ENCODE measurements at regions not wholly inside any gene's neighbourhood (a gene's known extent, or its start where the extent isn't known, plus 50 kb on each side); places are given as distances from the start of the nearest gene placed in this dataset.

DNA sequence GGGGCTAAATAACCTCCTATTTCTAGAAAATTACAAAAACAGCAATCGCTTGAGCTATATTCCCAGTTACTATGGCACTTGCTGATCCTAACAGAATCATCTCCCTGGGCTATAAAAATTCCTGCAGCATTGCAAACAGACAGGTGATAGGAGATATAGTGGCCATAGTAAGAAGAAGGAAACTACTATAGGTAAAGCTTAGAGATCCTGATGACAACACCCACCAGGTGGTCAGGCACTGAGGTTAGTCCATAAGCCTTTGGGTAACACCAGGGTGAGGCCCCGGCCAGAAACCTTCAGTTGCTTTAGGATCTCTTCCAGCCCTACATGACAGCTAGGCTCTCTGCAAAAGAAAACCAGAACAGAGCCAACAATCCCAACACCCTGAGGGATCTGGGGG, 197.9 kb upstream of the PPP1R2C start:
- TF ChIP-seq, protein P1, sequence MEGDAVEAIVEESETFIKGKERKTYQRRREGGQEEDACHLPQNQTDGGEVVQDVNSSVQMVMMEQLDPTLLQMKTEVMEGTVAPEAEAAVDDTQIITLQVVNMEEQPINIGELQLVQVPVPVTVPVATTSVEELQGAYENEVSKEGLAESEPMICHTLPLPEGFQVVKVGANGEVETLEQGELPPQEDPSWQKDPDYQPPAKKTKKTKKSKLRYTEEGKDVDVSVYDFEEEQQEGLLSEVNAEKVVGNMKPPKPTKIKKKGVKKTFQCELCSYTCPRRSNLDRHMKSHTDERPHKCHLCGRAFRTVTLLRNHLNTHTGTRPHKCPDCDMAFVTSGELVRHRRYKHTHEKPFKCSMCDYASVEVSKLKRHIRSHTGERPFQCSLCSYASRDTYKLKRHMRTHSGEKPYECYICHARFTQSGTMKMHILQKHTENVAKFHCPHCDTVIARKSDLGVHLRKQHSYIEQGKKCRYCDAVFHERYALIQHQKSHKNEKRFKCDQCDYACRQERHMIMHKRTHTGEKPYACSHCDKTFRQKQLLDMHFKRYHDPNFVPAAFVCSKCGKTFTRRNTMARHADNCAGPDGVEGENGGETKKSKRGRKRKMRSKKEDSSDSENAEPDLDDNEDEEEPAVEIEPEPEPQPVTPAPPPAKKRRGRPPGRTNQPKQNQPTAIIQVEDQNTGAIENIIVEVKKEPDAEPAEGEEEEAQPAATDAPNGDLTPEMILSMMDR (tag by site-specific recombination; IDR thresholded peaks at IDR 0.05): no peak
- TF ChIP-seq ZNF555 (tag by site-specific recombination; conservative IDR thresholded peaks at IDR 0.05): no peak
- no peak for TF ChIP-seq ZNF223 (tag by site-specific recombination; IDR thresholded peaks at IDR 0.05)
- TF ChIP-seq ZNF404 (tag by site-specific recombination; IDR thresholded peaks at IDR 0.05): no peak
- no peak for TF ChIP-seq ZNF394 (tag by site-specific recombination; IDR thresholded peaks at IDR 0.05; ENCODE audit: borderline replicate concordance)
- TF ChIP-seq ZNF777 (tag by site-specific recombination; IDR thresholded peaks at IDR 0.05; ENCODE audit: borderline replicate concordance): no peak
- no peak for TF ChIP-seq ZNF211 (tag by site-specific recombination; IDR thresholded peaks at IDR 0.05; ENCODE audit: low read depth)
